H1 (cell line): ENCODE measurements at regions not wholly inside any gene's neighbourhood (a gene's known extent, or its start where the extent isn't known, plus 50 kb on each side); places are given as distances from the start of the nearest gene placed in this dataset.

ENCODE experiments used
- CHD7 ChIP-seq: fragments of 300-600 bp; sonication (generic); IDR thresholded peaks from 2 replicates; pipeline ENCODE4 v1.7.1; 2012; ENCODE audit warnings: low read length, moderate library complexity, mild to moderate bottlenecking, inconsistent platforms; ENCODE audit not compliant: insufficient replicate concordance
- CTCF ChIP-seq, 3 experiments: IDR thresholded peaks; 1 replicate in 2 of 3; 2 replicates in 1 of 3; pipeline versions ENCODE4 v1.5.1 to v1.6.1; 2011; ENCODE audit warnings: low read length in 3 of 3, mild to moderate bottlenecking in 3 of 3, inconsistent platforms in 2 of 3, low read depth in 1 of 3, moderate library complexity in 1 of 3; ENCODE audit not compliant: insufficient read depth in 1 of 3; ENCODE audit errors: control extremely low read depth in 1 of 3
- KDM5A ChIP-seq: fragments of 200-600 bp; IDR thresholded peaks from 2 replicates; pipeline ENCODE4 v1.7.1; 2012; ENCODE audit warnings: mild to moderate bottlenecking, low read length, inconsistent platforms, mixed read lengths
- MAFK ChIP-seq: IDR thresholded peaks from 2 replicates; pipeline ENCODE4 v1.6.1; 2012; ENCODE audit warnings: low read depth, mild to moderate bottlenecking, improper control_type of control experiment, low read length
- SAP30 ChIP-seq: fragments of 300-600 bp; sonication (generic); IDR thresholded peaks from 2 replicates; pipeline ENCODE4 v1.7.1; 2012; ENCODE audit warnings: low read length, moderate library complexity, mild to moderate bottlenecking, inconsistent platforms; ENCODE audit not compliant: insufficient read depth, insufficient replicate concordance
- SIN3A ChIP-seq, 2 experiments: IDR thresholded peaks in 1 of 2; conservative IDR thresholded peaks in 1 of 2; 2 replicates each; pipeline ENCODE4 v1.6.1; 2011 to 2012; ENCODE audit warnings: low read length in 2 of 2, improper control_type of control experiment in 1 of 2, low read depth in 1 of 2, mild to moderate bottlenecking in 1 of 2
- TAF7 ChIP-seq: optimal IDR thresholded peaks from 2 replicates; pipeline ENCODE3; 2011; ENCODE audit warnings: low read depth, mild to moderate bottlenecking, inconsistent platforms, low read length, moderate library complexity, borderline replicate concordance

- no peak for TF ChIP-seq CHD7
- TF ChIP-seq SIN3A (conservative IDR thresholded peaks at IDR 0.05 in 1 of 2, IDR thresholded peaks at IDR 0.05 in 1 of 2; ENCODE audit: low read depth in 1 of 2, low read length in 2 of 2) = no peak
- no peak for TF ChIP-seq TAF7
- TF ChIP-seq MAFK = no peak
- TF ChIP-seq KDM5A = no peak
- TF ChIP-seq CTCF (IDR thresholded peaks at IDR 0.05; ENCODE audit: control extremely low read depth in 1 of 3, insufficient read depth in 1 of 3, low read depth in 1 of 3, low read length in 3 of 3) = no peak
- no peak for TF ChIP-seq SAP30
These were observed 641.6 kb downstream of the RFPL4B start (continued) for GRCh38 chr6:112988748-112989147.
